PC-9 (cell line): ENCODE measurements at regions not wholly inside any gene's neighbourhood (a gene's known extent, or its start where the extent isn't known, plus 50 kb on each side); places are given as distances from the start of the nearest gene placed in this dataset.
"Not testable (repeated sequence)": the region's sequence is repeated elsewhere in the genome, so short reads cannot be mapped to it uniquely, and the experiment has no call there.

Experiments
- BruUV-seq: library from RNA; stranded (reverse); fragments of 400-500 nt; replicated peaks from 2 replicates; lab custom pipeline; 2021; lab: Mats Ljungman, UMichigan
- CTCF ChIA-PET: fragments of 300-600 bp; sonication (Branson Sonifier 250); formaldehyde crosslinking; loops from one replicate; lab custom pipeline; 2022; ENCODE audit warnings: antibody characterized with exemption; lab: Charles Lee
- POLR2A ChIA-PET: fragments of 300-600 bp; sonication (Branson Sonifier 250); formaldehyde crosslinking; loops from one replicate; lab custom pipeline; 2022; ENCODE audit warnings: antibody characterized with exemption; ENCODE audit not compliant: unreplicated experiment; lab: Charles Lee
- DNase-seq, 2 experiments: peaks; one replicate each; pipeline versions ENCODE4 v3.0.0 to v3.0.0-alpha.2; 2015 to 2022; ENCODE audit warnings: mixed read lengths in 1 of 2
- H2AFZ ChIP-seq: fragments of 200-600 bp; sonication (generic); 2 replicates; pipeline ENCODE4 v1.8.1; 2017; ENCODE audit warnings: antibody characterized with exemption
- H3F3A ChIP-seq: fragments of 200-600 bp; sonication (generic); 2 replicates; pipeline ENCODE4 v1.8.1; 2017; ENCODE audit warnings: antibody characterized with exemption, mild to moderate bottlenecking, low read depth; ENCODE audit not compliant: insufficient read depth
- H3K27ac ChIP-seq: fragments of 200-600 bp; sonication (generic); 2 replicates; pipeline ENCODE4 v1.6.1; 2016; ENCODE audit warnings: mixed run types
- H3K27me3 ChIP-seq: fragments of 200-600 bp; sonication (generic); 2 replicates; pipeline ENCODE4 v1.6.1; 2016; ENCODE audit warnings: low read depth, mixed run types; ENCODE audit not compliant: insufficient read depth
- H3K36me3 ChIP-seq: fragments of 200-600 bp; sonication (generic); 2 replicates; pipeline ENCODE4 v1.6.1; 2016; ENCODE audit warnings: low read depth, mixed run types
- H3K4me1 ChIP-seq: fragments of 200-600 bp; sonication (generic); replicated peaks from 2 replicates; pipeline ENCODE4 v1.6.1; 2016; ENCODE audit warnings: mixed run types; ENCODE audit not compliant: insufficient read depth
- H3K4me2 ChIP-seq: fragments of 200-600 bp; sonication (generic); 2 replicates; pipeline ENCODE4 v1.6.1; 2017; ENCODE audit warnings: mixed run types
- H3K4me3 ChIP-seq: fragments of 200-600 bp; sonication (generic); 2 replicates; pipeline ENCODE4 v1.6.1; 2016; ENCODE audit warnings: mixed run types
- H3K79me2 ChIP-seq: fragments of 200-600 bp; sonication (generic); 2 replicates; pipeline ENCODE4 v1.6.1; 2017; ENCODE audit warnings: low read depth, mixed run types
- H3K9me2 ChIP-seq: fragments of 200-600 bp; sonication (generic); 2 replicates; pipeline ENCODE4 v1.8.1; 2017; ENCODE audit warnings: mild to moderate bottlenecking; ENCODE audit not compliant: insufficient read depth
- H3K9me3 ChIP-seq: fragments of 200-600 bp; sonication (generic); 2 replicates; pipeline ENCODE4 v1.8.1; 2016; ENCODE audit warnings: low read depth; ENCODE audit not compliant: insufficient read depth
- H4K20me1 ChIP-seq: fragments of 200-600 bp; sonication (generic); 2 replicates; pipeline ENCODE4 v1.8.1; 2017; ENCODE audit not compliant: insufficient read depth
- EZH2 ChIP-seq: fragments of 200-600 bp; sonication (generic); IDR thresholded peaks from 2 replicates; pipeline ENCODE4 v1.8.0; 2017; ENCODE audit warnings: antibody characterized with exemption, low read depth
- intact Hi-C: fragments of 100-400 bp; cut with micrococcal nuclease; formaldehyde crosslinking; loops from one replicate; pipeline ENCODE4 v1.10.0; 2022; ENCODE audit not compliant: unreplicated experiment
- TF ChIP-seq, protein P1 (sequence below): fragments of 200-600 bp; sonication (generic); conservative IDR thresholded peaks from 2 replicates; pipeline ENCODE4 v1.6.1; 2017; ENCODE audit warnings: mixed run types, antibody characterized with exemption, mild to moderate bottlenecking, moderate library complexity

DNA sequence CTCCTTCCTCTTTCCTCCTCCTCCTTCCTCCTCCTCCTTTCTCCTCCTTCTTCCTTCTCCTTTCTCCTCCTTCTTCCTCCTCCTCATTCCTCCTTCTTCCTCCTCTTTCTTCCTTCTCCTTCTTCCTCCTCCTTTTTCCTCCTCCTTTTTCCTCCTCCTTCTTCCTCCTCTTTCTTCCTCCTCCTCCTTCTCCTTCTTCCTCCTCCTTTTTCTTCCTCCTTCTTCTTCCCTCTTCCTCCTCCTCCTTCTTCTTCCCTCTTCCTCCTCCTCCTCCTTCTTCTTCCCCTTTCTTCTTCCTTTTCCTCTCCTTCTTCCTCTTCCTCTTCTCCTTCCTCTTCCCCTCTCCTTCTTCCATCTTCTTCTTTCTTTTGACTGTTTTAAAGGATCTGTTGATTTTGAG lies 538.8 kb downstream of the TMEM38B start:
- intact Hi-C loops: no loop called here

GRCh38 chr9:106260908-106261307 lies 566.6 kb downstream of the TMEM38B start:
- H3K9me2 ChIP-seq, H3K79me2 ChIP-seq, H2AFZ ChIP-seq, H3K9me3 ChIP-seq, DNase-seq, BruUV-seq, CTCF ChIA-PET, H3K36me3 ChIP-seq, H3K4me1 ChIP-seq, H4K20me1 ChIP-seq, H3K4me3 ChIP-seq, H3K27me3 ChIP-seq, H3F3A ChIP-seq, H3K4me2 ChIP-seq, POLR2A ChIA-PET, intact Hi-C loops, H3K27ac ChIP-seq: not testable (repeated sequence)

More for the DNA sequence above, 538.8 kb downstream of the TMEM38B start:
- no peak for DNase-seq
- Histone ChIP-seq H3K9me3 (0 out of 2 replicates have a peak, but pooled peaks cover 3% of the 10 kb centered on the region), H3K4me3 (no peak overlapping the region), H4K20me1 (no peaks in the 10 kb centered on the region), H3F3A (no peaks in the 10 kb centered on the region), H3K36me3 (no peaks in the 10 kb centered on the region), H3K4me1 (no peaks in the 10 kb centered on the region), H3K4me2 (no peak overlapping the region), H3K27me3 (no peaks in the 10 kb centered on the region; the same call in 1 of the 2 replicates), H3K9me2 (no peaks in the 10 kb centered on the region), H3K79me2 (no peaks in the 10 kb centered on the region), H2AFZ (no peak overlapping the region), H3K27ac (no peak overlapping the region)
- no TSS peak for BruUV-seq
- CTCF ChIA-PET: no interaction called here
- POLR2A ChIA-PET: no interaction called here
- TF ChIP-seq, protein P1, sequence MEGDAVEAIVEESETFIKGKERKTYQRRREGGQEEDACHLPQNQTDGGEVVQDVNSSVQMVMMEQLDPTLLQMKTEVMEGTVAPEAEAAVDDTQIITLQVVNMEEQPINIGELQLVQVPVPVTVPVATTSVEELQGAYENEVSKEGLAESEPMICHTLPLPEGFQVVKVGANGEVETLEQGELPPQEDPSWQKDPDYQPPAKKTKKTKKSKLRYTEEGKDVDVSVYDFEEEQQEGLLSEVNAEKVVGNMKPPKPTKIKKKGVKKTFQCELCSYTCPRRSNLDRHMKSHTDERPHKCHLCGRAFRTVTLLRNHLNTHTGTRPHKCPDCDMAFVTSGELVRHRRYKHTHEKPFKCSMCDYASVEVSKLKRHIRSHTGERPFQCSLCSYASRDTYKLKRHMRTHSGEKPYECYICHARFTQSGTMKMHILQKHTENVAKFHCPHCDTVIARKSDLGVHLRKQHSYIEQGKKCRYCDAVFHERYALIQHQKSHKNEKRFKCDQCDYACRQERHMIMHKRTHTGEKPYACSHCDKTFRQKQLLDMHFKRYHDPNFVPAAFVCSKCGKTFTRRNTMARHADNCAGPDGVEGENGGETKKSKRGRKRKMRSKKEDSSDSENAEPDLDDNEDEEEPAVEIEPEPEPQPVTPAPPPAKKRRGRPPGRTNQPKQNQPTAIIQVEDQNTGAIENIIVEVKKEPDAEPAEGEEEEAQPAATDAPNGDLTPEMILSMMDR: no peak
- no peak for TF ChIP-seq EZH2

GRCh38 chr9:106277966-106278365 lies 583.6 kb downstream of the TMEM38B start:
- Histone ChIP-seq H2AFZ (no peak overlapping the region), H3K4me3 (no peak overlapping the region), H4K20me1 (no peaks in the 10 kb centered on the region), H3K9me2 (no peaks in the 10 kb centered on the region), H3K4me2 (no peak overlapping the region), H3K27ac (no peak overlapping the region), H3K4me1 (no peaks in the 10 kb centered on the region), H3K9me3 (no peaks in the 10 kb centered on the region), H3F3A (no peaks in the 10 kb centered on the region), H3K79me2 (no peaks in the 10 kb centered on the region), H3K27me3 (no peaks in the 10 kb centered on the region), H3K36me3 (no peaks in the 10 kb centered on the region)
- CTCF ChIA-PET: no interaction called here
- intact Hi-C loops: no loop called here
- TF ChIP-seq, protein P1: no peak
- no peak for TF ChIP-seq EZH2
- no peak for DNase-seq
- POLR2A ChIA-PET: no interaction called here
- BruUV-seq: no TSS peak

GRCh38 chr9:106283769-106284168 lies 579.2 kb upstream of the ZNF462 start:
- intact Hi-C loops: no loop called here
- Histone ChIP-seq H3K4me1 (no peaks in the 10 kb centered on the region), H3K27me3 (no peaks in the 10 kb centered on the region), H2AFZ (no peak overlapping the region), H3K79me2 (no peaks in the 10 kb centered on the region), H3K9me3 (no peaks in the 10 kb centered on the region), H3K27ac (no peak overlapping the region), H3K4me2 (no peak overlapping the region), H4K20me1 (no peaks in the 10 kb centered on the region), H3K36me3 (no peaks in the 10 kb centered on the region), H3F3A (no peaks in the 10 kb centered on the region), H3K4me3 (no peak overlapping the region), H3K9me2 (no peaks in the 10 kb centered on the region; the same call in 1 of the 2 replicates)
- CTCF ChIA-PET: no interaction called here
- BruUV-seq: no TSS peak
- no peak for DNase-seq
- POLR2A ChIA-PET: no interaction called here
- no peak for TF ChIP-seq EZH2
- TF ChIP-seq, protein P1: no peak
